CD4-positive, alpha-beta T cell (primary cell): ENCODE measurements at regions not wholly inside any gene's neighbourhood (a gene's known extent, or its start where the extent isn't known, plus 50 kb on each side); places are given as distances from the start of the nearest gene placed in this dataset.

Source experiments
- ATAC-seq: fragments of 200-7000 bp; cut with Tn5 transposase; one replicate; pipeline ENCODE4 v1.10.0; 2022; ENCODE audit warnings: mild to moderate bottlenecking; ENCODE audit not compliant: poor library complexity
- CTCF ChIA-PET: fragments of 350-600 bp; sonication (Branson Sonifier 250); formaldehyde crosslinking; loops from one replicate; lab custom pipeline; 2021; ENCODE audit warnings: antibody characterized with exemption, inconsistent platforms; lab: Charles Lee
- POLR2A ChIA-PET: fragments of 350-600 bp; sonication (Branson Sonifier 250); formaldehyde crosslinking; loops from one replicate; lab custom pipeline; 2021; ENCODE audit warnings: antibody characterized with exemption, inconsistent platforms; lab: Charles Lee
- DNase-seq, 14 experiments: peaks; one replicate each; pipeline ENCODE4 v3.0.0-alpha.2; 2013 to 2020; ENCODE audit warnings: mixed read lengths in 2 of 14
- H3K27ac ChIP-seq, 2 donors: one replicate each; pipeline versions ENCODE4 v1.5.1 to v1.7.0; 2013; ENCODE audit warnings: low read length in 2 of 2, low read depth in 1 of 2, mild to moderate bottlenecking in 1 of 2
- H3K27me3 ChIP-seq, 2 experiments: 1 replicate in 1 of 2; 2 replicates in 1 of 2; pipeline versions ENCODE4 v1.6.1 to v1.7.0; 2013; ENCODE audit warnings: low read length in 2 of 2, control low read depth in 1 of 2, mild to moderate bottlenecking in 1 of 2, moderate library complexity in 1 of 2; ENCODE audit not compliant: insufficient read depth in 2 of 2, control insufficient read depth in 1 of 2
- H3K36me3 ChIP-seq: one replicate; pipeline ENCODE4 v1.6.1; 2013; ENCODE audit warnings: low read length, control low read depth; ENCODE audit not compliant: insufficient read depth
- H3K4me1 ChIP-seq: one replicate; pipeline ENCODE4 v1.6.1; 2013; ENCODE audit warnings: low read length, control low read depth; ENCODE audit not compliant: insufficient read depth
- H3K4me3 ChIP-seq: one replicate; pipeline ENCODE4 v1.5.1; 2013; ENCODE audit warnings: mild to moderate bottlenecking, low read length, moderate library complexity
- H3K9me3 ChIP-seq, 2 experiments: 1 replicate in 1 of 2; 2 replicates in 1 of 2; pipeline versions ENCODE4 v1.6.1 to v1.7.0; 2013; ENCODE audit warnings: low read length in 2 of 2, mild to moderate bottlenecking in 2 of 2, control low read depth in 1 of 2, moderate library complexity in 1 of 2; ENCODE audit not compliant: control insufficient read depth in 1 of 2, insufficient read depth in 1 of 2
- H3K27ac Mint-ChIP-seq: one replicate; pipeline ENCODE4 v1.8.0; 2020; ENCODE audit warnings: mixed read lengths
- H3K27me3 Mint-ChIP-seq: one replicate; pipeline ENCODE4 v1.8.0; 2021; ENCODE audit warnings: mixed read lengths
- H3K36me3 Mint-ChIP-seq: one replicate; pipeline ENCODE4 v1.8.0; 2021; ENCODE audit warnings: low read depth, mixed read lengths
- H3K4me1 Mint-ChIP-seq: one replicate; pipeline ENCODE4 v1.8.0; 2021; ENCODE audit warnings: low read depth, mixed read lengths
- H3K4me3 Mint-ChIP-seq: one replicate; pipeline ENCODE4 v1.8.0; 2020; ENCODE audit warnings: mild to moderate bottlenecking, mixed read lengths
- H3K9me3 Mint-ChIP-seq: one replicate; pipeline ENCODE4 v1.8.0; 2020; ENCODE audit warnings: mixed read lengths
- intact Hi-C, 2 experiments: fragments of 100-400 bp; cut with DNase I in 1 of 2; cut with micrococcal nuclease in 1 of 2; formaldehyde crosslinking; loops; one replicate each; pipeline versions ENCODE4 v1.15.1 to v1.9.0; 2023 to 2025; cut with DNase I, micrococcal nuclease
- TF ChIP-seq, protein P1 (sequence below): fragments of 200-600 bp; IDR thresholded peaks from one replicate; pipeline ENCODE4 v1.8.0; 2022; ENCODE audit warnings: antibody characterized with exemption, mild to moderate bottlenecking

DNA sequence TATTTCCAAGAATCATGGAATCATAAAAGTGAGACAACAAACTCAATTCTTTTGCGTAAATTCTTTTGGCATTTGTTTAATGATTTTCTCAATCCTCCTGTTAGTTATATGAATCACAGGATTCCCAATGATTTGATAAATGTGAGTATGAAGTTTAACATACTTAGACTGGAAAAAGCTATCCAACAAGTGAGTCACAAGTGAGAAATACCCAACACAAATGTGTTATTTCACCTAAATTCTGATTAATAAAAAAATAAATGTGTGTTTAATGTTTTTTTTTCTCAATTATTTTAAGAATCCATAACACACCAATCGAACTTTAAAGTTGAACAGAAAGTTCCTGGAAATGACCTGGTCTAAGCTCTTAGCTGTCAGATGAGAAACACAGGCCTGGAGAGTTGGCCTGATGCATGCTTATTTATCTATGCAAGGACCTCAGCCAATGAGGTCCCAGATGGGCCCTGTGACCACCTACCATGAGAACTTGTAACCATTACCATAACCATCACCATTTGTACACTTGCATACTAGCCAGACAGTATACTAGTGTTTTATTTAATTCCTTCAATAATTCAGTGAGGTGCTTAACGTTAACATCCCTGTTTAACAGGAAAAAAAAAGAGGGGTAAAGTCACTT, 386.7 kb downstream of the SPRY1 start:
- Mint-ChIP-seq H3K9me3 (no peaks in the 10 kb centered on the region), H3K27me3 (no peaks in the 10 kb centered on the region)
- intact Hi-C loops = no loop called here

DNA sequence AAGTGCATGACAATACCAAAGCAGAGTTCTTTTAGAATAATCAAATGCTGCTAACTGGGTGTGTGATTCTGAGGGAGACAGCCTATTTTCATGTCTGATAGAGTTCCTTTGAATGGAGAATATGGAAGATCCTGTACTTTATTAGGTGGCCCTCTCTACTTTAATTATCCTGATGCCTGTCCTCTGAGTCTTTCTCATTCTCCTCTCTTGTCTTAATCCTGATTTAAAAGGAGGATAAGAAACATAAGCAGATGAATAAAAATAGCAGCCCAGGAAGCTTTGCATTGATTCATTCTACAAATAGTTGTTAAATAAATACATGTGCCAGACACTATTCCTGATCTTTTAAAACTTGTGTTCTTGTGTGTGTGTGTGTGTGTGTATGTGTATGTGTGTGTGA, 387.3 kb downstream of the SPRY1 start:
- ChIA-PET CTCF (no interaction called here), POLR2A (no interaction called here)
- H3K4me1 Mint-ChIP-seq = no peaks in the 10 kb centered on the region
- H3K36me3 Mint-ChIP-seq = no peaks in the 10 kb centered on the region
- TF ChIP-seq, protein P1, sequence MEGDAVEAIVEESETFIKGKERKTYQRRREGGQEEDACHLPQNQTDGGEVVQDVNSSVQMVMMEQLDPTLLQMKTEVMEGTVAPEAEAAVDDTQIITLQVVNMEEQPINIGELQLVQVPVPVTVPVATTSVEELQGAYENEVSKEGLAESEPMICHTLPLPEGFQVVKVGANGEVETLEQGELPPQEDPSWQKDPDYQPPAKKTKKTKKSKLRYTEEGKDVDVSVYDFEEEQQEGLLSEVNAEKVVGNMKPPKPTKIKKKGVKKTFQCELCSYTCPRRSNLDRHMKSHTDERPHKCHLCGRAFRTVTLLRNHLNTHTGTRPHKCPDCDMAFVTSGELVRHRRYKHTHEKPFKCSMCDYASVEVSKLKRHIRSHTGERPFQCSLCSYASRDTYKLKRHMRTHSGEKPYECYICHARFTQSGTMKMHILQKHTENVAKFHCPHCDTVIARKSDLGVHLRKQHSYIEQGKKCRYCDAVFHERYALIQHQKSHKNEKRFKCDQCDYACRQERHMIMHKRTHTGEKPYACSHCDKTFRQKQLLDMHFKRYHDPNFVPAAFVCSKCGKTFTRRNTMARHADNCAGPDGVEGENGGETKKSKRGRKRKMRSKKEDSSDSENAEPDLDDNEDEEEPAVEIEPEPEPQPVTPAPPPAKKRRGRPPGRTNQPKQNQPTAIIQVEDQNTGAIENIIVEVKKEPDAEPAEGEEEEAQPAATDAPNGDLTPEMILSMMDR = no peak
- intact Hi-C loops = no loop called here
- H3K4me3 Mint-ChIP-seq = no peak overlapping the region
- H3K27me3 ChIP-seq = peaks cover 0 to 3% of the 10 kb centered on the region in 2 experiments
- no peaks in the 10 kb centered on the region for H3K27me3 Mint-ChIP-seq
- H3K27ac Mint-ChIP-seq = no peak overlapping the region
- no peak overlapping the region for H3K27ac ChIP-seq
- no peak for DNase-seq
- H3K9me3 ChIP-seq = no peaks in the 10 kb centered on the region
- no peak for ATAC-seq
- H3K4me1 ChIP-seq = no peaks in the 10 kb centered on the region
- H3K9me3 Mint-ChIP-seq = no peaks in the 10 kb centered on the region
- no peaks in the 10 kb centered on the region for H3K36me3 ChIP-seq
- no peak overlapping the region for H3K4me3 ChIP-seq

More for the DNA sequence above, 386.7 kb downstream of the SPRY1 start:
- Histone ChIP-seq H3K36me3 (no peaks in the 10 kb centered on the region), H3K9me3 (no peaks in the 10 kb centered on the region), H3K4me3 (no peak overlapping the region), H3K4me1 (no peaks in the 10 kb centered on the region), H3K27me3 (peaks cover 0 to 3% of the 10 kb centered on the region in 2 experiments), H3K27ac (no peak overlapping the region)
- Mint-ChIP-seq H3K27ac (no peak overlapping the region), H3K36me3 (no peaks in the 10 kb centered on the region), H3K4me3 (no peak overlapping the region), H3K4me1 (no peaks in the 10 kb centered on the region)
- CTCF ChIA-PET = no interaction called here
- POLR2A ChIA-PET = no interaction called here
- no peak for DNase-seq
- no peak for ATAC-seq
- TF ChIP-seq, protein P1 = no peak

DNA sequence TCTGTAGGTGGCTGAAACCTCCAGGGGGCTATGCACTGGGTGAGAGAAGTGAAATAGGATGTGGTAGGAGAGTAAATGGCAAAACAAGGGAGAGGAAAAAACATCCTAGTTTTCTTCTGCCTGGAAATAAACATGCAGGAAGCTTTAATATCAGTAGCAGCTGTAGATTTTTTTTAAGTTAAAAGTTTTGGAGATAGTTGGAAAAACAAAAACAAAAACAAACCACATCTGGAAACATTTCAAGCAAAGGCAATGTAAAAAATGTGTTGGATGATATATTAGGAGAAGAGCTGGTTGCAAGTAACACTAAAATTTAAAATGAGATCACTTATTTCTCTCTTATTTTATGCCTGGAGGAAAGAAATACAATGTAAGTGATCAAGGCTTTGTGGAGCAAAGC, 388.0 kb downstream of the SPRY1 start:
- ChIA-PET CTCF (no interaction called here), POLR2A (no interaction called here)
- Histone ChIP-seq H3K36me3 (no peaks in the 10 kb centered on the region), H3K4me1 (no peaks in the 10 kb centered on the region), H3K27me3 (peaks cover 0 to 3% of the 10 kb centered on the region in 2 experiments), H3K27ac (no peak overlapping the region), H3K9me3 (no peaks in the 10 kb centered on the region), H3K4me3 (no peak overlapping the region)
- Mint-ChIP-seq H3K4me1 (no peaks in the 10 kb centered on the region), H3K36me3 (no peaks in the 10 kb centered on the region), H3K27ac (no peak overlapping the region), H3K4me3 (no peak overlapping the region), H3K9me3 (no peaks in the 10 kb centered on the region), H3K27me3 (no peaks in the 10 kb centered on the region)
- DNase-seq (no peak), ATAC-seq (no peak)
- intact Hi-C loops = no loop called here
- TF ChIP-seq, protein P1 = no peak
